Gastrocnemius medialis (tissue), 4 donors: ENCODE measurements at regions not wholly inside any gene's neighbourhood (a gene's known extent, or its start where the extent isn't known, plus 50 kb on each side); places are given as distances from the start of the nearest gene placed in this dataset.

Experiments
- CTCF ChIP-seq, 5 experiments: fragments of 450-650 bp in 3 of 5; fragments of 200-600 bp in 2 of 5; sonication (generic) in 2 of 5; IDR thresholded peaks in 4 of 5; conservative IDR thresholded peaks in 1 of 5; 1 replicate in 4 of 5; 2 replicates in 1 of 5; pipeline ENCODE4 v1.5.1; 2016 to 2019; ENCODE audit warnings: antibody characterized with exemption in 5 of 5, mild to moderate bottlenecking in 3 of 5, moderate library complexity in 3 of 5
- POLR2A ChIP-seq, 2 donors: fragments of 450-650 bp; IDR thresholded peaks; one replicate each; pipeline ENCODE4 v1.6.1; 2017; ENCODE audit warnings: antibody characterized with exemption in 2 of 2, mild to moderate bottlenecking in 2 of 2, moderate library complexity in 2 of 2

- TF ChIP-seq POLR2A (IDR thresholded peaks at IDR 0.05) (no peak), CTCF (IDR thresholded peaks at IDR 0.05 in 4 of 5, conservative IDR thresholded peaks at IDR 0.05 in 1 of 5) (no peak)
Observed at GRCh38 chr12:85672436-85672835, 163.8 kb downstream of the RASSF9 start.
